GOT3 (cell line): ENCODE measurements at regions not wholly inside any gene's neighbourhood (a gene's known extent, or its start where the extent isn't known, plus 50 kb on each side); places are given as distances from the start of the nearest gene placed in this dataset.

Experiments used
- DNase-seq: peaks from one replicate; lab custom pipeline; 2025; ENCODE audit warnings: mixed read lengths; lab: John Stamatoyannopoulos, UW

- no peak for DNase-seq
These were observed 251.7 kb downstream of the WNT5A start for GRCh38 chr3:55235416-55235815.

- no peak for DNase-seq
These were observed 260.4 kb downstream of the WNT5A start for GRCh38 chr3:55226696-55227095.

GRCh38 chr3:55218577-55218976 is 268.5 kb downstream of the WNT5A start:
- no peak for DNase-seq

GRCh38 chr3:55207744-55208143 is 279.4 kb downstream of the WNT5A start:
- DNase-seq = no peak

DNA sequence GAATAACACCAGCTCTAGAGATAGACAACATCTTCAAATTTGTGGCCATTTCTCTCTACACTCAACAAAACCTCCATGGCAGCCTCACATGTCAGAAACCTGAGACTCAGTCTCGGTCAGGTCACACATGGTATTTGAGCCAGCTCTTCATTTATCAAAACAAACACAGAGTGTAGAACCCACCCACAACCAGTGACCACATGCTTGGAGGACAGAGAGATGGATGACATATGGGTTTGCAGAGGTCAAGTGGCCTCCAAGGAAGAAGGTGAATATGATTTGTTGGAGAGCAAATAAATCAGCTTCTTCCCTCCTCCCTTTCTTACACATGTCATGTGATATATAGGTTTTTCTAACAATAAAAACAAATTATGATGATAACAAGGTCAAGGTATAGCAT is 278.1 kb upstream of the LRTM1 start:
- DNase-seq = no peak

DNA sequence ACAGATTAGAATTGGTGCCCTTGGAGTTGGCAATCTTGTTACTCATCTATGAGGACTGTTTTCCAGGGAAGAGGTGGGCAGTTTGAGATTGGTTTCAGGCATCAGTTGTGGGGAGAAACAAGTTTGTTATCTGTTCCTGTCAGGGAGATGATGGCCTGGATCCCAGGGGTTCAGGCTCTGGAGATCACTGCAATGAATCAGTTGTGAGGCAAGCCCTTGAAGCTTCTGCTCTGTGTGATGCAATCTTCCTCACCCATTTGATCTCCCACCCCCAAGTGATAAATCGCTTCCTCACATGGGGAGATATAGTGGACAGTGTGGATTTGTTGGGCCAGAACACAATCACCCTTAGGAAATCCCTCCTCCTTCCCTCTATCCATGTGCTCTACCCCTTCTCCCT is 276.6 kb upstream of the LRTM1 start:
- DNase-seq = no peak

DNA sequence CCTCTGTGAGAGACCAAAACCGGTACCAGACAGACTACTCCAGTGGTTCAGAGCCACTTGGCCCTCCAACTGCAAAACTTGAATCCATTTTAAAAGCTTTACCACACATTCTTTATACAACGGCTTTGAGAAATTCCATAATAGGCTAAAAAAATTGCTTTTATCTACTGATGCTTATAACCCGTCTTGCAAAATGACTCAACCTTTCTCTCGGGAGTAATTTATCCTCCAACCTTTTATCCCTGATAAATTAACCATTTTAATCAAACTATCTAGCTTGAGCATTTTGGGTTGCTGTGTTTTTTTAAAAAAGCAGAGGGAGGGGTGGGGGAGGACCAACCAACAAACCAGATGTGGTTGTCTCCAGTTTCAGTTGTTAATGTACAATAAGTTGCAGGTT is 275.7 kb upstream of the LRTM1 start:
- DNase-seq = no peak

GRCh38 chr3:55203006-55203405 is 275.1 kb upstream of the LRTM1 start:
- DNase-seq = no peak

- DNase-seq = no peak
These were observed 274.5 kb upstream of the LRTM1 start for GRCh38 chr3:55202326-55202725.

DNA sequence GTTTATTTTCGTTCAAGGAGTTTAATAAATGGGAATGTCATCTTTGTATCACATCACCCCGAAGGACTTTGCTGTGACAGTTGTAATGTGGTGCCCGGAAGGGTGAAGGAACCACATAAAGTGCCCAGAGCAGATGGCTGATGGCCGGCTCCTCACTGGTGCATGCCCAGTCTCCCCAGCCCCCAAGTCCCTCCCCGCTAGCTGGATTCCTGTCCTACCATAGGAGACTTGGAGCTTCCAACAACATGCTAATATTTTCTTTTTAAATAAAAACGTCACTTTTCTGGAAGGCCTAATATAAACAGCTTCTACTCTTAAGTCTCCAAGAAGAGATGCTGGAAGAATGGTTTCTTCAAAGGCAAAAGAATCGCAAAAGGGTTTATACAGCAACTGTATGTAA is 273.9 kb upstream of the LRTM1 start:
- DNase-seq = no peak

- DNase-seq = no peak
These were observed 273.0 kb upstream of the LRTM1 start for GRCh38 chr3:55200906-55201305.

DNA sequence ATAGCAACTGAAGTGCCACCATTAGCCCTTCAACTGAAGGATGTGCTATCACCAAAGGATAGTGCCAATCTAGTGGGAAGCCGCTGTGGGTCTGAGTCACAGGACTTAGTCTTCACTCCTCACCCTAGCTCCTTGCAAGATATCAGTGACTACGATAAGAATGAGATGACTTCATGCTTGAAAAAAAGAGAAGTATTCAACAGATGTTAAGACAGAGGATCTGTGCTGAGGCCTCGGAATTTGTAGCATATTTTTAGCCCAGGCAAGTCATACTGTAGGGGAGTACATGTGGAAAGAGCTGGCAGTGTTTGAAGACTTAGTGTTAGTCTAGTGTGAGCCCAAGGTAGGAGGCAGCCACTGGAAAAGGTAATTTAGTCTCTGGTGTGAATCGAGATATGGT is 270.7 kb upstream of the LRTM1 start:
- no peak for DNase-seq

DNA sequence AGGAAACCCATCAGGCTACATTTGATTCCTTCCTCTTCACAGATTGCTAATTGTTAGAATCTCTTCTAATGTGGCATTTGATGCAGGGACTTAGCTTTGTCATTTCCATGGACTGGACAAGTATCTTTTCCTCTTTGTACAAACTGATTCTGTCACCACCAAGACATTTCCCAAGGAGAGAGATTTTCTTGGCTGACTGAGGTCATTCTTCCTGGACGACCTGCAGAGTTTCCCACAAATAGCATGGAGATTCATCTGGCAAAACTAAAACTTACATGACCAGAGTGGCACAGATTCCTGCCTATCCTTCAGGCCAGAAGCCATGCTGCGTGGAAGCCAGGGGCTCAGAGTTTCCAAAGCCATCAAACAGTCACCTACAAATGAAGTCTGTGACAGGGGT is 269.2 kb upstream of the LRTM1 start:
- DNase-seq = no peak

- no peak for DNase-seq
These were observed 268.6 kb upstream of the LRTM1 start for GRCh38 chr3:55196495-55196894.

- no peak for DNase-seq
These were observed 266.5 kb upstream of the LRTM1 start for GRCh38 chr3:55194376-55194775.

- peak; percentile 30 for DNase-seq
These were observed 264.3 kb upstream of the LRTM1 start for GRCh38 chr3:55191911-55192775.

DNA sequence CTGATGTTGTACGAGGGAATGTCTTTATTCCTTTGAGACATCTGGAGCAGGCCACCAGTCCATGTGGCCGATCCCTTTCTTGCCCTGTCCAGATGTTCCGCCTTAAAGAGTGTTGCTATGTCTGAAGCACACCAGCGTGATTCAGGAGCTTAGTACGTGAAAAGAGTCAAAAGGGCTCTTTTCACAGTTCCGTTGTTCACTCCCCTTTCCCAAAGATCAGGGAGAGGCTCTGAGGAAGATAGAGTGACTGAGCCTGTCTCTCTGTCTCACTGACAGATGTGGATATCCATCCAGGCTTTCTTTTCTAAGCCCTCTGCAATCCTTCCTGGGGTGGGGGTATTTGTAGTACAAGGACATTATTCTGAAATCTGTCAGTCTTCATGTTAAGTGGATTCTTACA is 262.5 kb upstream of the LRTM1 start:
- no peak for DNase-seq

GRCh38 chr3:55189359-55189801 is 261.5 kb upstream of the LRTM1 start:
- DNase-seq = no peak

DNA sequence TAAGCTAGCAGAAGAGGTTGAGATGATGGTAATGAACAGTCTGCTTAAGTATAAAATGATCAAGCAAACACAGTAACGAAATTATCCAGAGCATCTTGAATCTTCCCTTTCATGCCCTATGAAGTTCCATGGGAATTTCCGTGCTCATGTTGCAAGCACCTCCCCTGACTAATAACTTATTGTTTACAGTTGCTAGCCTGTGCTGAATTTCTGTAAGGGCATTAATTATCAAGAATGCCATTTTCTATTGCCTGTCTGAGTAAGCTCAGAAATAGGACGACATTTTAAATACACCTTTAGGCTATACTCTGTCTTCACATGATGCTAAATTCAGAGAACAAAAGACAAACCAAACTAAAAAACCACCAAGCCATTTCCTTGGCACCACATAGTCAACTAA is 257.5 kb upstream of the LRTM1 start:
- no peak for DNase-seq

GRCh38 chr3:55183201-55183600 is 255.3 kb upstream of the LRTM1 start:
- DNase-seq = no peak

GRCh38 chr3:55180936-55181535 is 253.2 kb upstream of the LRTM1 start:
- no peak for DNase-seq

GRCh38 chr3:55180161-55180560 is 252.3 kb upstream of the LRTM1 start:
- no peak for DNase-seq

GRCh38 chr3:55178336-55178735 is 250.5 kb upstream of the LRTM1 start:
- no peak for DNase-seq

- no peak for DNase-seq
These were observed 249.9 kb upstream of the LRTM1 start for GRCh38 chr3:55177749-55178148.
